Fibroblast of villous mesenchyme (primary cell): ENCODE measurements at regions not wholly inside any gene's neighbourhood (a gene's known extent, or its start where the extent isn't known, plus 50 kb on each side); places are given as distances from the start of the nearest gene placed in this dataset.
"Not testable (repeated sequence)": the region's sequence is repeated elsewhere in the genome, so short reads cannot be mapped to it uniquely, and the experiment has no call there.

Experiments
- DNase-seq: peaks from one replicate; pipeline ENCODE4 v3.0.0-alpha.2; 2010; ENCODE audit warnings: low read depth
- H3K4me3 ChIP-seq: 2 replicates; pipeline ENCODE4 v1.5.1; 2011; ENCODE audit warnings: low read depth, mild to moderate bottlenecking, low read length
- CTCF ChIP-seq: IDR thresholded peaks from 2 replicates; pipeline ENCODE4 v1.5.1; 2012; ENCODE audit warnings: low read depth, mild to moderate bottlenecking, low read length; ENCODE audit not compliant: insufficient read depth

- no peak for TF ChIP-seq CTCF
- H3K4me3 ChIP-seq, result no peak overlapping the region
- no peak for DNase-seq
Observed at GRCh38 chr1:71294178-71294577, 213.3 kb upstream of the ZRANB2 start.

- DNase-seq, result no peak
- H3K4me3 ChIP-seq, result no peak overlapping the region
- TF ChIP-seq CTCF, result no peak
Observed at GRCh38 chr1:71292203-71292602, 211.4 kb upstream of the ZRANB2 start.

GRCh38 chr1:71290506-71291237 is 209.8 kb upstream of the ZRANB2 start:
- DNase-seq, H3K4me3 ChIP-seq: not testable (repeated sequence)

- TF ChIP-seq CTCF, result no peak
- no peak for DNase-seq
- H3K4me3 ChIP-seq, result no peak overlapping the region
Observed at GRCh38 chr1:71285529-71285928, 204.7 kb upstream of the ZRANB2 start.

GRCh38 chr1:71276466-71276865 is 195.6 kb upstream of the ZRANB2 start:
- no peak for TF ChIP-seq CTCF
- no peak for DNase-seq
- H3K4me3 ChIP-seq, result no peak overlapping the region

GRCh38 chr1:71273334-71273733 is 192.5 kb upstream of the ZRANB2 start:
- TF ChIP-seq CTCF, result no peak
- H3K4me3 ChIP-seq, result no peak overlapping the region
- DNase-seq, result peak; percentile 3

- no peak overlapping the region for H3K4me3 ChIP-seq
- no peak for TF ChIP-seq CTCF
- DNase-seq, result no peak
Observed at GRCh38 chr1:71270394-71270915, 189.6 kb upstream of the ZRANB2 start.
